H1 (cell line): ENCODE measurements at regions not wholly inside any gene's neighbourhood (a gene's known extent, or its start where the extent isn't known, plus 50 kb on each side); places are given as distances from the start of the nearest gene placed in this dataset.

Experiments
- CEBPB ChIP-seq: IDR thresholded peaks from 2 replicates; pipeline ENCODE4 v1.6.1; 2012; ENCODE audit warnings: low read depth, low read length
- TF ChIP-seq, protein P1 (sequence below): IDR thresholded peaks from 2 replicates; pipeline ENCODE4 v1.6.1; 2011; ENCODE audit warnings: low read length, improper control_type of control experiment

DNA sequence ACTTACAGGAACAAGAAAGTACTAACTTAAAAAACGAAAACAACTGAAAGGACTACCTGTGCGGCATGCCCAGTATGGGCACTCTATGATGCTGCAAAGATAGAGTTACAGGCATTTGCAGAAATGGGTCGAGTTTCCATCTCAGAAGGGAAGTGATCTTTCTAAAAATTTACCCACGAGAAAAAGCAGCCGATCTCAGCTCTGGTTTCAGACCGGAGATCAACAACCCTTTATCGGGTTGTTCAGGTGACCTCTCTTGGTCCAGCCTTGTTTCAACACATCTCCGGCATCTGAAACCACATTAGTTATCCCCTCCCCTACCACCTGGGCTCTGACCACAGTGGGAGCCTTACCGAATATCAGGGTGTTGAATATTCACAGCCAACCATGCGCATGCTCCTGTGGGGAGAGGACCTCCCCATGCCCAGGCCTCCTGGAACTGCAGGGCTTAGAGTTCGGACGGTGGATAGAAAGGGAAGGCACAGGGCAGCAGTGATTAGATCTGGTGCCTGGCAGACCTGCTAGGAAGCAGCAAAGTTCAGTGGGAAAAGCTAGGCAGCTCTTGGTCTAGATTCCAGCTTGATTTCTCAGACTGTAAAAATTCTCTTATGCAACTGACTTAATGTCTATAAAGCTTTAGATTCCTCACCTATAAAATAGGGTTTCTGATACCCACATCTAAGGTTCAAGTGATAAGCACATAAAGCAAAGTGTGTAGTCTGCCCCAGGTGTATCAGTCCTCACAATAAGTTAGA is 906.0 kb downstream of the VRK1 start (continued):
- TF ChIP-seq, protein P1, sequence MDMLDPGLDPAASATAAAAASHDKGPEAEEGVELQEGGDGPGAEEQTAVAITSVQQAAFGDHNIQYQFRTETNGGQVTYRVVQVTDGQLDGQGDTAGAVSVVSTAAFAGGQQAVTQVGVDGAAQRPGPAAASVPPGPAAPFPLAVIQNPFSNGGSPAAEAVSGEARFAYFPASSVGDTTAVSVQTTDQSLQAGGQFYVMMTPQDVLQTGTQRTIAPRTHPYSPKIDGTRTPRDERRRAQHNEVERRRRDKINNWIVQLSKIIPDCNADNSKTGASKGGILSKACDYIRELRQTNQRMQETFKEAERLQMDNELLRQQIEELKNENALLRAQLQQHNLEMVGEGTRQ, result no peak
- no peak for TF ChIP-seq CEBPB
